ENCODE measurements at regions not wholly inside any gene's neighbourhood (a gene's known extent, or its start where the extent isn't known, plus 50 kb on each side); places are given as distances from the start of the nearest gene placed in this dataset.

DNA sequence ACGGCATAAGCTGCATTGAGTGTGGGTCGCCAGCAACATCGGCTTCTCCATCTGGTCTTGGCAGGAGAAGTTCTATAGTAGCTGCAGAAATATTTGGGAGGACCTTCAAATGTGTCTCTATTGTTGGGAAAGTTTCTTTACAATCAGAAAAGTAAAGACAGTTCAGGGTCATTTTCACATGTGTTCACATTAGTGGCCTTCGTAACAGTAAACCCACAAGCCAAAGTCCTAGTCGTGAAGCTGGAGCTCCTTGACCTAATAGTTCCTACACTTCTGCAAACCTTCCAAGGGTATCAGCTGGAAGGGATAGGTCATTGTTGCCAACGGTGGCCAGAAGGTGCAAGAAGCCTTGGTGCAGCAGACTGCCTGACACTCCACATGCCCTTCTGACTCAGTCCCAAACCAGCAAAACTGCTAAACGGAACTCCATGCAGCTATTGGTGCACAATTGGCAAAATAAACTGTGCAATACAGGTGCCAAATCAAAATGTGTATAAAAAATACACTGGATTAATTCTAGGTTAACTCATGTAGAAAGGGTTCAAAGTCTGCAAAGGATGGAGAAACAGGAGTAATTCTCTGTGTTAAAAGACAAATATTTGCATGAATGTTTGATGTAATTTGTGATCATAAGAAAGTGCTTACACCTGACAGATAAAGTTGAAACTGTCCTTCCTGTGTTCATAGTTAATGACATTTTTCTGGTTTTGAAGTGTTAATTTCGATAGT, 102.8 kb upstream of the EGFR start:
- H3K36me3 ChIP-seq (ENCODE audit: insufficient read depth) = no peaks in the 10 kb centered on the region
- DNase-seq (ENCODE audit: low spot score) = no peak
- ATAC-seq = no peak
- H3K4me3 Mint-ChIP-seq = no peak overlapping the region
- no peaks in the 10 kb centered on the region; the same call in 2 of the 3 replicates for H3K4me1 Mint-ChIP-seq
- no peaks in the 10 kb centered on the region for H3F3A ChIP-seq (replicated peaks; ENCODE audit: low read depth)
- no peak overlapping the region for H3K27ac ChIP-seq (ENCODE audit: low read depth)
- no peaks in the 10 kb centered on the region for H3K9me2 ChIP-seq (ENCODE audit: insufficient read depth)
- no peak overlapping the region for H2AFZ ChIP-seq
- no peak overlapping the region for H3K4me3 ChIP-seq
- H4K20me1 ChIP-seq (replicated peaks; ENCODE audit: insufficient read depth) = no peaks in the 10 kb centered on the region
- TF ChIP-seq CREB1 (CRISPR knock-in tag; IDR thresholded peaks at IDR 0.05; ENCODE audit: low read depth) (no peak), ZNF114 (CRISPR knock-in tag; IDR thresholded peaks at IDR 0.05) (no peak), NANOG (IDR thresholded peaks at IDR 0.05; ENCODE audit: borderline replicate concordance) (no peak), EZH2phosphoT487 (IDR thresholded peaks at IDR 0.05; ENCODE audit: unreplicated experiment) (no peak), JUNB (IDR thresholded peaks at IDR 0.05; ENCODE audit: unreplicated experiment) (no peak), STAT1 (IDR thresholded peaks at IDR 0.05; ENCODE audit: unreplicated experiment) (no peak), POLR2AphosphoS5 (IDR thresholded peaks at IDR 0.05; ENCODE audit: low read depth) (no peak), EZH2 (IDR thresholded peaks at IDR 0.05; ENCODE audit: low read depth, unreplicated experiment) (no peak)
- TF ChIP-seq, protein P1, sequence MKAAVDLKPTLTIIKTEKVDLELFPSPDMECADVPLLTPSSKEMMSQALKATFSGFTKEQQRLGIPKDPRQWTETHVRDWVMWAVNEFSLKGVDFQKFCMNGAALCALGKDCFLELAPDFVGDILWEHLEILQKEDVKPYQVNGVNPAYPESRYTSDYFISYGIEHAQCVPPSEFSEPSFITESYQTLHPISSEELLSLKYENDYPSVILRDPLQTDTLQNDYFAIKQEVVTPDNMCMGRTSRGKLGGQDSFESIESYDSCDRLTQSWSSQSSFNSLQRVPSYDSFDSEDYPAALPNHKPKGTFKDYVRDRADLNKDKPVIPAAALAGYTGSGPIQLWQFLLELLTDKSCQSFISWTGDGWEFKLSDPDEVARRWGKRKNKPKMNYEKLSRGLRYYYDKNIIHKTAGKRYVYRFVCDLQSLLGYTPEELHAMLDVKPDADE (IDR thresholded peaks at IDR 0.05) = no peak
- TF ChIP-seq, protein P2, sequence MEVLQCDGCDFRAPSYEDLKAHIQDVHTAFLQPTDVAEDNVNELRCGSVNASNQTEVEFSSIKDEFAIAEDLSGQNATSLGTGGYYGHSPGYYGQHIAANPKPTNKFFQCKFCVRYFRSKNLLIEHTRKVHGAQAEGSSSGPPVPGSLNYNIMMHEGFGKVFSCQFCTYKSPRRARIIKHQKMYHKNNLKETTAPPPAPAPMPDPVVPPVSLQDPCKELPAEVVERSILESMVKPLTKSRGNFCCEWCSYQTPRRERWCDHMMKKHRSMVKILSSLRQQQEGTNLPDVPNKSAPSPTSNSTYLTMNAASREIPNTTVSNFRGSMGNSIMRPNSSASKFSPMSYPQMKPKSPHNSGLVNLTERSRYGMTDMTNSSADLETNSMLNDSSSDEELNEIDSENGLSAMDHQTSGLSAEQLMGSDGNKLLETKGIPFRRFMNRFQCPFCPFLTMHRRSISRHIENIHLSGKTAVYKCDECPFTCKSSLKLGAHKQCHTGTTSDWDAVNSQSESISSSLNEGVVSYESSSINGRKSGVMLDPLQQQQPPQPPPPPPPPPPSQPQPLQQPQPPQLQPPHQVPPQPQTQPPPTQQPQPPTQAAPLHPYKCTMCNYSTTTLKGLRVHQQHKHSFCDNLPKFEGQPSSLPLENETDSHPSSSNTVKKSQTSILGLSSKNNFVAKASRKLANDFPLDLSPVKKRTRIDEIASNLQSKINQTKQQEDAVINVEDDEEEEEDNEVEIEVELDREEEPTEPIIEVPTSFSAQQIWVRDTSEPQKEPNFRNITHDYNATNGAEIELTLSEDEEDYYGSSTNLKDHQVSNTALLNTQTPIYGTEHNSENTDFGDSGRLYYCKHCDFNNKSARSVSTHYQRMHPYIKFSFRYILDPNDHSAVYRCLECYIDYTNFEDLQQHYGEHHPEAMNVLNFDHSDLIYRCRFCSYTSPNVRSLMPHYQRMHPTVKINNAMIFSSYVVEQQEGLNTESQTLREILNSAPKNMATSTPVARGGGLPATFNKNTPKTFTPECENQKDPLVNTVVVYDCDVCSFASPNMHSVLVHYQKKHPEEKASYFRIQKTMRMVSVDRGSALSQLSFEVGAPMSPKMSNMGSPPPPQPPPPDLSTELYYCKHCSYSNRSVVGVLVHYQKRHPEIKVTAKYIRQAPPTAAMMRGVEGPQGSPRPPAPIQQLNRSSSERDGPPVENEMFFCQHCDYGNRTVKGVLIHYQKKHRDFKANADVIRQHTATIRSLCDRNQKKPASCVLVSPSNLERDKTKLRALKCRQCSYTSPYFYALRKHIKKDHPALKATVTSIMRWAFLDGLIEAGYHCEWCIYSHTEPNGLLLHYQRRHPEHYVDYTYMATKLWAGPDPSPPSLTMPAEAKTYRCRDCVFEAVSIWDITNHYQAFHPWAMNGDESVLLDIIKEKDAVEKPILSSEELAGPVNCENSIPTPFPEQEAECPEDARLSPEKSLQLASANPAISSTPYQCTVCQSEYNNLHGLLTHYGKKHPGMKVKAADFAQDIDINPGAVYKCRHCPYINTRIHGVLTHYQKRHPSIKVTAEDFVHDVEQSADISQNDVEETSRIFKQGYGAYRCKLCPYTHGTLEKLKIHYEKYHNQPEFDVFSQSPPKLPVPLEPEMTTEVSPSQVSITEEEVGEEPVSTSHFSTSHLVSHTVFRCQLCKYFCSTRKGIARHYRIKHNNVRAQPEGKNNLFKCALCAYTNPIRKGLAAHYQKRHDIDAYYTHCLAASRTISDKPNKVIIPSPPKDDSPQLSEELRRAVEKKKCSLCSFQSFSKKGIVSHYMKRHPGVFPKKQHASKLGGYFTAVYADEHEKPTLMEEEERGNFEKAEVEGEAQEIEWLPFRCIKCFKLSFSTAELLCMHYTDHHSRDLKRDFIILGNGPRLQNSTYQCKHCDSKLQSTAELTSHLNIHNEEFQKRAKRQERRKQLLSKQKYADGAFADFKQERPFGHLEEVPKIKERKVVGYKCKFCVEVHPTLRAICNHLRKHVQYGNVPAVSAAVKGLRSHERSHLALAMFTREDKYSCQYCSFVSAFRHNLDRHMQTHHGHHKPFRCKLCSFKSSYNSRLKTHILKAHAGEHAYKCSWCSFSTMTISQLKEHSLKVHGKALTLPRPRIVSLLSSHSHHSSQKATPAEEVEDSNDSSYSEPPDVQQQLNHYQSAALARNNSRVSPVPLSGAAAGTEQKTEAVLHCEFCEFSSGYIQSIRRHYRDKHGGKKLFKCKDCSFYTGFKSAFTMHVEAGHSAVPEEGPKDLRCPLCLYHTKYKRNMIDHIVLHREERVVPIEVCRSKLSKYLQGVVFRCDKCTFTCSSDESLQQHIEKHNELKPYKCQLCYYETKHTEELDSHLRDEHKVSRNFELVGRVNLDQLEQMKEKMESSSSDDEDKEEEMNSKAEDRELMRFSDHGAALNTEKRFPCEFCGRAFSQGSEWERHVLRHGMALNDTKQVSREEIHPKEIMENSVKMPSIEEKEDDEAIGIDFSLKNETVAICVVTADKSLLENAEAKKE (CRISPR knock-in tag; IDR thresholded peaks at IDR 0.05) = no peak
- TF ChIP-seq, protein P3, sequence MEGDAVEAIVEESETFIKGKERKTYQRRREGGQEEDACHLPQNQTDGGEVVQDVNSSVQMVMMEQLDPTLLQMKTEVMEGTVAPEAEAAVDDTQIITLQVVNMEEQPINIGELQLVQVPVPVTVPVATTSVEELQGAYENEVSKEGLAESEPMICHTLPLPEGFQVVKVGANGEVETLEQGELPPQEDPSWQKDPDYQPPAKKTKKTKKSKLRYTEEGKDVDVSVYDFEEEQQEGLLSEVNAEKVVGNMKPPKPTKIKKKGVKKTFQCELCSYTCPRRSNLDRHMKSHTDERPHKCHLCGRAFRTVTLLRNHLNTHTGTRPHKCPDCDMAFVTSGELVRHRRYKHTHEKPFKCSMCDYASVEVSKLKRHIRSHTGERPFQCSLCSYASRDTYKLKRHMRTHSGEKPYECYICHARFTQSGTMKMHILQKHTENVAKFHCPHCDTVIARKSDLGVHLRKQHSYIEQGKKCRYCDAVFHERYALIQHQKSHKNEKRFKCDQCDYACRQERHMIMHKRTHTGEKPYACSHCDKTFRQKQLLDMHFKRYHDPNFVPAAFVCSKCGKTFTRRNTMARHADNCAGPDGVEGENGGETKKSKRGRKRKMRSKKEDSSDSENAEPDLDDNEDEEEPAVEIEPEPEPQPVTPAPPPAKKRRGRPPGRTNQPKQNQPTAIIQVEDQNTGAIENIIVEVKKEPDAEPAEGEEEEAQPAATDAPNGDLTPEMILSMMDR (conservative IDR thresholded peaks at IDR 0.05; ENCODE audit: low read depth in 2 of 2) = no peak
- TF ChIP-seq, protein P4, sequence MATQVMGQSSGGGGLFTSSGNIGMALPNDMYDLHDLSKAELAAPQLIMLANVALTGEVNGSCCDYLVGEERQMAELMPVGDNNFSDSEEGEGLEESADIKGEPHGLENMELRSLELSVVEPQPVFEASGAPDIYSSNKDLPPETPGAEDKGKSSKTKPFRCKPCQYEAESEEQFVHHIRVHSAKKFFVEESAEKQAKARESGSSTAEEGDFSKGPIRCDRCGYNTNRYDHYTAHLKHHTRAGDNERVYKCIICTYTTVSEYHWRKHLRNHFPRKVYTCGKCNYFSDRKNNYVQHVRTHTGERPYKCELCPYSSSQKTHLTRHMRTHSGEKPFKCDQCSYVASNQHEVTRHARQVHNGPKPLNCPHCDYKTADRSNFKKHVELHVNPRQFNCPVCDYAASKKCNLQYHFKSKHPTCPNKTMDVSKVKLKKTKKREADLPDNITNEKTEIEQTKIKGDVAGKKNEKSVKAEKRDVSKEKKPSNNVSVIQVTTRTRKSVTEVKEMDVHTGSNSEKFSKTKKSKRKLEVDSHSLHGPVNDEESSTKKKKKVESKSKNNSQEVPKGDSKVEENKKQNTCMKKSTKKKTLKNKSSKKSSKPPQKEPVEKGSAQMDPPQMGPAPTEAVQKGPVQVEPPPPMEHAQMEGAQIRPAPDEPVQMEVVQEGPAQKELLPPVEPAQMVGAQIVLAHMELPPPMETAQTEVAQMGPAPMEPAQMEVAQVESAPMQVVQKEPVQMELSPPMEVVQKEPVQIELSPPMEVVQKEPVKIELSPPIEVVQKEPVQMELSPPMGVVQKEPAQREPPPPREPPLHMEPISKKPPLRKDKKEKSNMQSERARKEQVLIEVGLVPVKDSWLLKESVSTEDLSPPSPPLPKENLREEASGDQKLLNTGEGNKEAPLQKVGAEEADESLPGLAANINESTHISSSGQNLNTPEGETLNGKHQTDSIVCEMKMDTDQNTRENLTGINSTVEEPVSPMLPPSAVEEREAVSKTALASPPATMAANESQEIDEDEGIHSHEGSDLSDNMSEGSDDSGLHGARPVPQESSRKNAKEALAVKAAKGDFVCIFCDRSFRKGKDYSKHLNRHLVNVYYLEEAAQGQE (IDR thresholded peaks at IDR 0.05; ENCODE audit: unreplicated experiment) = no peak
- no peaks in the 10 kb centered on the region for H3K27me3 Mint-ChIP-seq (ENCODE audit: insufficient read depth, low read depth, poor library complexity)
- no peaks in the 10 kb centered on the region for H3K4me1 ChIP-seq (ENCODE audit: insufficient read depth)
- no peaks in the 10 kb centered on the region for H3K79me2 ChIP-seq (replicated peaks; ENCODE audit: insufficient read depth)
- H3K36me3 Mint-ChIP-seq (ENCODE audit: low read depth) = no peaks in the 10 kb centered on the region
- H3K4me2 ChIP-seq = no peak overlapping the region
- H3K27ac Mint-ChIP-seq = no peak overlapping the region
- H3K9me3 Mint-ChIP-seq = no peaks in the 10 kb centered on the region; the same call in 2 of the 3 replicates
- no peaks in the 10 kb centered on the region for H3K27me3 ChIP-seq (ENCODE audit: insufficient read depth)

Measured in GM23338 (cell line).